MM.1S (cell line): ENCODE measurements at regions not wholly inside any gene's neighbourhood (a gene's known extent, or its start where the extent isn't known, plus 50 kb on each side); places are given as distances from the start of the nearest gene placed in this dataset.

Source experiments
- DNase-seq: peaks from one replicate; pipeline ENCODE4 v3.0.0-alpha.2; 2015
- H2AFZ ChIP-seq: fragments of 300-600 bp; sonication (generic); 2 replicates; pipeline ENCODE4 v1.6.0; 2016; ENCODE audit warnings: antibody characterized with exemption, low read length
- H3F3A ChIP-seq: fragments of 300-600 bp; sonication (generic); 2 replicates; pipeline ENCODE4 v1.6.1; 2016; ENCODE audit warnings: mild to moderate bottlenecking, antibody characterized with exemption, low read length, moderate library complexity, mixed read lengths; ENCODE audit not compliant: insufficient read depth
- H3K27ac ChIP-seq: fragments of 300-600 bp; sonication (generic); 2 replicates; pipeline ENCODE4 v1.5.1; 2016; ENCODE audit warnings: mild to moderate bottlenecking, low read length
- H3K27me3 ChIP-seq: fragments of 300-600 bp; sonication (generic); replicated peaks from 2 replicates; pipeline ENCODE4 v1.6.0; 2016; ENCODE audit warnings: low read length; ENCODE audit not compliant: insufficient read depth
- H3K36me3 ChIP-seq: fragments of 300-600 bp; sonication (generic); replicated peaks from 2 replicates; pipeline ENCODE4 v1.6.1; 2016; ENCODE audit warnings: mild to moderate bottlenecking, low read length, mixed read lengths; ENCODE audit not compliant: insufficient read depth
- H3K4me1 ChIP-seq: fragments of 300-600 bp; sonication (generic); 2 replicates; pipeline ENCODE4 v1.6.1; 2016; ENCODE audit warnings: low read length, mixed read lengths
- H3K4me2 ChIP-seq: fragments of 300-600 bp; sonication (generic); 2 replicates; pipeline ENCODE4 v1.6.0; 2016; ENCODE audit warnings: low read depth, low read length
- H3K4me3 ChIP-seq: fragments of 300-600 bp; sonication (generic); 2 replicates; pipeline ENCODE4 v1.5.1; 2016; ENCODE audit warnings: low read length, mixed read lengths
- H3K79me2 ChIP-seq: fragments of 300-600 bp; sonication (generic); 2 replicates; pipeline ENCODE4 v1.6.1; 2016; ENCODE audit warnings: mixed run types, low read length, mixed read lengths
- H3K9ac ChIP-seq: fragments of 300-600 bp; sonication (generic); 2 replicates; pipeline ENCODE4 v1.6.1; 2016; ENCODE audit warnings: low read length, mixed read lengths
- H3K9me2 ChIP-seq: fragments of 300-600 bp; sonication (generic); replicated peaks from 2 replicates; pipeline ENCODE4 v1.6.1; 2016; ENCODE audit warnings: mild to moderate bottlenecking, low read length, mixed read lengths; ENCODE audit not compliant: insufficient read depth
- H3K9me3 ChIP-seq: fragments of 300-600 bp; sonication (generic); replicated peaks from 2 replicates; pipeline ENCODE4 v1.6.1; 2016; ENCODE audit warnings: mild to moderate bottlenecking, low read length, mixed read lengths; ENCODE audit not compliant: insufficient read depth
- H4K20me1 ChIP-seq: fragments of 300-600 bp; sonication (generic); 2 replicates; pipeline ENCODE4 v1.6.1; 2016; ENCODE audit warnings: mild to moderate bottlenecking, low read length, moderate library complexity, mixed read lengths; ENCODE audit not compliant: insufficient read depth
- CTCF ChIP-seq: fragments of 300-600 bp; sonication (generic); IDR thresholded peaks from 2 replicates; pipeline ENCODE4 v1.5.1; 2016; ENCODE audit warnings: antibody characterized with exemption, low read length, mixed read lengths
- EZH2 ChIP-seq: fragments of 300-600 bp; sonication (generic); optimal IDR thresholded peaks from 2 replicates; pipeline ENCODE3; 2017; ENCODE audit warnings: low read depth, mild to moderate bottlenecking, antibody characterized with exemption, low read length, mixed read lengths
- EZH2phosphoT487 ChIP-seq: fragments of 300-600 bp; sonication (generic); IDR thresholded peaks from 2 replicates; pipeline ENCODE4 v1.6.1; 2018; ENCODE audit warnings: antibody characterized with exemption, low read length

- H3K9me3 ChIP-seq: no peaks in the 10 kb centered on the region
- no peaks in the 10 kb centered on the region for H3K9me2 ChIP-seq
- H3K4me2 ChIP-seq: no peak overlapping the region
- DNase-seq: no peak
- H3K27me3 ChIP-seq: no peaks in the 10 kb centered on the region; the same call in 1 of the 2 replicates
- H3K4me1 ChIP-seq: no peaks in the 10 kb centered on the region
- no peaks in the 10 kb centered on the region for H3K36me3 ChIP-seq
- TF ChIP-seq EZH2phosphoT487 (no peak), EZH2 (no peak), CTCF (no peak)
- no peaks in the 10 kb centered on the region for H3K79me2 ChIP-seq
- H4K20me1 ChIP-seq: no peaks in the 10 kb centered on the region
- no peak overlapping the region for H3K9ac ChIP-seq
- H3K27ac ChIP-seq: no peak overlapping the region
- no peak overlapping the region for H3K4me3 ChIP-seq
- no peak overlapping the region for H2AFZ ChIP-seq
- H3F3A ChIP-seq: no peaks in the 10 kb centered on the region
These were observed 501.6 kb downstream of the TCERG1L start for GRCh38 chr10:130809761-130810515.

GRCh38 chr10:130810856-130811255 lies 500.7 kb downstream of the TCERG1L start:
- Histone ChIP-seq H2AFZ (no peak overlapping the region), H3K36me3 (no peaks in the 10 kb centered on the region), H3K79me2 (no peaks in the 10 kb centered on the region), H3K9me3 (no peaks in the 10 kb centered on the region), H4K20me1 (no peaks in the 10 kb centered on the region), H3K27me3 (no peaks in the 10 kb centered on the region; the same call in 1 of the 2 replicates), H3K9ac (no peak overlapping the region), H3K4me3 (no peak overlapping the region), H3K4me2 (no peak overlapping the region), H3K27ac (no peak overlapping the region), H3K4me1 (no peaks in the 10 kb centered on the region), H3F3A (no peaks in the 10 kb centered on the region), H3K9me2 (no peaks in the 10 kb centered on the region)
- TF ChIP-seq EZH2phosphoT487: no peak
- no peak for TF ChIP-seq CTCF
- no peak for TF ChIP-seq EZH2
- no peak for DNase-seq

- H3K4me1 ChIP-seq: no peaks in the 10 kb centered on the region
- H3K79me2 ChIP-seq: no peaks in the 10 kb centered on the region
- no peak overlapping the region for H2AFZ ChIP-seq
- H3K9me2 ChIP-seq: no peaks in the 10 kb centered on the region
- H3K36me3 ChIP-seq: no peaks in the 10 kb centered on the region
- H3K27me3 ChIP-seq: no peaks in the 10 kb centered on the region; the same call in 1 of the 2 replicates
- TF ChIP-seq EZH2 (no peak), EZH2phosphoT487 (no peak), CTCF (no peak)
- H3K4me2 ChIP-seq: no peak overlapping the region
- no peak overlapping the region for H3K27ac ChIP-seq
- H3K9me3 ChIP-seq: no peaks in the 10 kb centered on the region
- no peak overlapping the region for H3K4me3 ChIP-seq
- no peak overlapping the region for H3K9ac ChIP-seq
- DNase-seq: no peak
- H4K20me1 ChIP-seq: no peaks in the 10 kb centered on the region
- no peaks in the 10 kb centered on the region for H3F3A ChIP-seq
These were observed 499.0 kb downstream of the TCERG1L start for GRCh38 chr10:130812381-130813148.
